ENCODE measurements at regions not wholly inside any gene's neighbourhood (a gene's known extent, or its start where the extent isn't known, plus 50 kb on each side); places are given as distances from the start of the nearest gene placed in this dataset.

- no peak overlapping the region for H3K4me3 ChIP-seq (ENCODE audit: low read depth, low read length)
- no peak for TF ChIP-seq CTCF (IDR thresholded peaks at IDR 0.05; ENCODE audit: borderline replicate concordance, insufficient read depth, low read depth, low read length)
These were observed 84.5 kb upstream of the GALNT15 start for GRCh38 chr3:16090024-16090423.

- no peak overlapping the region for H3K4me3 ChIP-seq (ENCODE audit: low read depth, low read length)
- TF ChIP-seq CTCF (IDR thresholded peaks at IDR 0.05; ENCODE audit: borderline replicate concordance, insufficient read depth, low read depth, low read length), result no peak
These were observed 83.8 kb upstream of the GALNT15 start for GRCh38 chr3:16090706-16091105.

GRCh38 chr3:16092923-16093322 is 81.6 kb upstream of the GALNT15 start:
- no peak for TF ChIP-seq CTCF (IDR thresholded peaks at IDR 0.05; ENCODE audit: borderline replicate concordance, insufficient read depth, low read depth, low read length)
- H3K4me3 ChIP-seq (ENCODE audit: low read depth, low read length), result no peak overlapping the region

- no peak for TF ChIP-seq CTCF (IDR thresholded peaks at IDR 0.05; ENCODE audit: borderline replicate concordance, insufficient read depth, low read depth, low read length)
- H3K4me3 ChIP-seq (ENCODE audit: low read depth, low read length), result no peak overlapping the region
These were observed 72.9 kb upstream of the GALNT15 start for GRCh38 chr3:16101295-16102186.

- H3K4me3 ChIP-seq (ENCODE audit: low read depth, low read length), result no peak overlapping the region
- no peak for TF ChIP-seq CTCF (IDR thresholded peaks at IDR 0.05; ENCODE audit: borderline replicate concordance, insufficient read depth, low read depth, low read length)
These were observed 72.3 kb upstream of the GALNT15 start for GRCh38 chr3:16102187-16102561.

- TF ChIP-seq CTCF (IDR thresholded peaks at IDR 0.05; ENCODE audit: borderline replicate concordance, insufficient read depth, low read depth, low read length), result no peak
- no peak overlapping the region for H3K4me3 ChIP-seq (ENCODE audit: low read depth, low read length)
These were observed 71.5 kb upstream of the GALNT15 start for GRCh38 chr3:16102905-16103364.

- H3K4me3 ChIP-seq (ENCODE audit: low read depth, low read length), result no peak overlapping the region
- TF ChIP-seq CTCF (IDR thresholded peaks at IDR 0.05; ENCODE audit: borderline replicate concordance, insufficient read depth, low read depth, low read length), result no peak
These were observed 71.0 kb upstream of the GALNT15 start for GRCh38 chr3:16103472-16103871.
